ENCODE measurements at regions not wholly inside any gene's neighbourhood (a gene's known extent, or its start where the extent isn't known, plus 50 kb on each side); places are given as distances from the start of the nearest gene placed in this dataset.

DNA sequence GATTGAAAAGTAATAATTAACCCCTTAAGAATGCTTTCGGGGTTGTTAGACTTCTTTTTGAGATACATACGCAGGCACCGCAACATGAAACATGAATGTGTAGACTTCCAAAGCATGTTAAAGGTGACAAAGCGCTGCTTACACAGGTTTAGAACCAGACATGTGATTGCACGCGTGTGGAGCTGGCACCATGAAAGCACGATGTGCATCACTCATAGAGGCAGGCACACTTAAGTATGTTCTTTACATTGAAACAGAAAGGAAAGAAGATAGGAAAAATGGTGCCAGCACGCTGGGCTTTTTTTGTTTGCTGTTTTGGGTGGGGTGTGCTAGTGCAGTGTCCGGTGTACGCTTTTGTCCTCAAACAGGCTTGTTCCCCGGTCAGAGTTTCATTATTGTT, 83.6 kb upstream of the PPARA start:
- no peak for DNase-seq

DNA sequence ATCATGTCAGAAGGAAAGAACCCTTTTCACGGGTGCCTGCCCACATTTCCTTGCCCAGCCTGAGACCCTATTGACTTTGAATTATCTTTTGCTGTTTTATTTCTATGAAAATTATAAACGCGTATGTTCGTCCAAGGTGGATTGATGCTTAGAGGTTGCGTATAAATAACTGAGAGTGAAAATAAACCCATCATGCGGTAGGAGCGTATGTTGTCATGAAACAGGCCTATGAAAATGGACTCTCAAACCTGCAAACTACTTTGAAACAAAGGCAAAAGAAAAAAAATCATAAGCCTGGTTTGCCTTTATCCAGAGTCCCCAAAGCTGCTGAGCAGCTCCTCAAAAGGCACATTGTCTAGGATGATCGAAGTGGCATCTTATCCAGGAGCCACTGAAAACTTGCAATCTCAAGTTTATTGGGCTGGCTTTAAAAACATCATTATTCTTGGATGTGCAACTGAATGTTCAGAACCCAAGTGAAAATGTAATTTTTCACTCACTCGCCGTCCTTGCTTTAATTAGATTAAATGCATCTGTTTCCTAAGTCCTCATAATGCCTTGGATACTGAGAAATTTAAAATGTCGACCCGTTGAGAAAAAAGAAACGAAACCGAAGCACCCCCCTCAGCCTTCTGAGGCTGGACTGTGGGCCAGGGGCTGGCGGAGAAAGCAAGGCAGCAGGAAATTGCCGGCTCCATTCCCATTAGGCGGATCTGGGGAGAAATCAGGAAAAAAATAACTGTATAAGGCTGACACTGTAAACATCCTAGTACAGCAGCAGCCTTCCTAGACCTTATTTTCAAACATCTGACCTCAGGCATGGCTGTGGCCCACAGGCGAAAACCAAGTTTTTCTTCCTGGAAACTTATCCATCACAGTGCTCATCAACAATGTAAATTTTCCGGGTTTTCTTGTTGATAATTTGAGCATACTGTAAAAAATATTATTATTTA, 82.9 kb upstream of the PPARA start:
- DNase-seq: no peak

DNA sequence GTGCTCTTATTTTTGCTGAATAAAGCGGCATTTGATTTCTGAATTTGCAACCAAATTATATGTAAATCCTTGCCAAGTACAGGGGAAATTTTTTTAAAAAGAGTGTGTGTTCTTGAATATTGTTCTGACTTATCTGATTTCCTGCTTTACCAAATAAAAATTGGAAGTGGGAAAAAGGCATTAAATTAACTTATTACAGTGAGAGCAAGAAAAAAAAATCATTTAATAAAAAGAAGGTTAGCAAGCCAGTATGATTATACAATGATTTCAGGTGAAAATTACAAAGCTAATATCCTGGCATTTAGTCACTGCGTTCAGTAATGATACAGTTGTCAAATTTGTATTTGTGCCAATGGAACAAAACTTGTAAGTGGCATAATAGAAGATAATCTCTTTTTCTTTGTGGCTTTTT, 82.1 kb upstream of the PPARA start:
- no peak for DNase-seq

DNA sequence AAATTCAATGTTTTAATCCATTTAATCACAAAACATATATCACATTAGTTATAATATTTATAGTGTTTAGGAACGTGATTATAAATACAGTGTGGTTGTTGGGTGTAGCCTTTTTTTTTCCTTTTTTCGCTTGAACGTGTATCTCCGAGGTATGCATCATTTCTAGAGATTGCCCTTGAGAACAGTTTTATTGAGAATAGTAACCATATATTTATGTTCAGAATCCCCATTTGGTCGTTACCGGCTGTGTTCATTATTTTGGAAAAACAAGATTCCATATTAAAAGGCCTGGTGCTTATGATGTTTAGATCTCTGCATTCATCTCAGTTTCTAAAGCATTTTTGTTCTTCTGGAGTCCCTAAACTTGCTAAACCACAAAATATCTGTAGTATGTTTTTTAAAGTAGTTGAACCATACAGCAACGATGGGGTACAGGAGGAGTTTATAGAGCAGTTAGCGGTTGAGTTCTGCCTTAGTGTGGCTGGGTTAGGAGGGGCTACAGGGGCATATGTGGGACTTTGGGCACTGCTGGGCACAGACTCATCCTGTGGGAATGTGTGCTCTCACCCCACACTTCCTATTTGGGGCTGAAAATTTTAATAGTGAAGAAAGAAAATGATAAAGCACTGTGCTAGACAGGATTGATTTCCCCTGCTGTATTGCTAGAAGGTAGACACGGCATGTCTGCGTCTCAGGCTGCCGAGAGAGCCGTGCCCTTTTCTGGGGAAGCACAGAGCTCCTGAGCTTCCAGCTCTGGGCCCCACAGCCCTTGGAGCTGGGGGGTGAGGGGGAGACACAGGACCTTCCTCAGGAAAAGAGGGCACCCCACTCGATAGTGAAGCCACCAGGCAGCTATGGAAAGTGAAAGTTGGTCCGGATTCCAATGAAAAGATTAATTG, 81.5 kb upstream of the PPARA start:
- no peak for DNase-seq

DNA sequence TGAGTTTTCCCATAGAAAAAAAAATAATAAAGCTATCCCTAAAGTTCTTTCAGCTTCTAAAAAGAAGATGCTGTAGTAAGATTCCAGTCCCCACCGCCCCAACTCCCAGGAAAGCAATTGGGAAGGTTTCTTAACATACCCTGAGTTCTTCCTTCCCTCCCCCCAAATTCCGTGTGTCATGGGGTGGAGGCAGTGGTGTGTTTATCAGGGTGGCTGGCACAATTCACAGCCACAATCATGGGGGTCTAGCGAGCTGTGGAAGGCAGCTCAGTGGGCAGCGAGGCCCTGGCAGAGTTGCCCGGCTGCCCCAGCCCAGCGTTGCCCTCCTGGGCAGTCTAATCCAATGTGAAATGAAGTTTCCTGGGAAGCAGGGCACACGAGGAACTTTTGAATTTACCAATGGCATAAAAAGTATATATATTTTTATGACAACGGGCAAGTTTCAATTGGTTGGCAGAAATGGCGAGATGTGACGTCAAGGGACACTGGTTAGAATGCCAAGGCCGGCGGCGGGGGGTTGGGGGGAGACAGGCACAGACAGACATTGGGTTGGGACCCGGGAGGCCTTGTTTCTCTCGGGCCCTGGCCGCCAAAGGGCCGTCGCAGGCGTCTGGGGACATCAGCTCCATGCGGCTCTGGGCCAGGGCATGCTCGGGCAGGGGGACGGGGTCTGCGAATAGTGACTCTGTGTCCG, 80.7 kb upstream of the PPARA start:
- peak; percentile 80 for DNase-seq

DNA sequence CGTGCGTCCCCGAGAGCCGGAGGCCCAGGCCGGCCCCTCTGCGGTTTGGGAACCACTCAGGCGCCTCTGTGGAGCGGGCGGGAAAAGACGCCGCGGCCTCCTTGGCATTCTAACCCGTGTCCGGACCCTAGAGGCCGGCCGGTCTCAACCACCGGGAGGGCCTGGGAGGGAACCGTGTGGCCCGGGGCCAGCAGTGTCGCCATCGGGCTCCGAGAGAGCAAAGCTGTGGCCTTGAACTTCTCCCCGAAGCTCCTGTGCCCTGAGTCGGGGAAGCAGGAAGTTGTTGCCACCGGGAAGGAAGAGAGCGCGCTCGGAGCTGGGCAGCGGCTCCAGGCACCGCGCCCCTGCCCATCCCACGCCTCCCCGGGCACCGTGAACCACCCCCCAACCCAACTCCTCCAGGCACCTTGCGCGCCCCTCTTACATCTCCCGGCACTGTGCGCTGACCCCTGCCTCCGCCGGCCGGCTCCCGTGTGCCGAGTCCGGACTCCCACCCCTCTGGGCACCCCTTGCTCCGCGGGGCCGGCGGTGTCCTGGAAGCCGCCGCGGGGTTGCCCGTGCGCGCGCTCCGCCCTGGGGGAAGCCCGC, 80.0 kb upstream of the PPARA start:
- DNase-seq: peak; percentile 54

DNA sequence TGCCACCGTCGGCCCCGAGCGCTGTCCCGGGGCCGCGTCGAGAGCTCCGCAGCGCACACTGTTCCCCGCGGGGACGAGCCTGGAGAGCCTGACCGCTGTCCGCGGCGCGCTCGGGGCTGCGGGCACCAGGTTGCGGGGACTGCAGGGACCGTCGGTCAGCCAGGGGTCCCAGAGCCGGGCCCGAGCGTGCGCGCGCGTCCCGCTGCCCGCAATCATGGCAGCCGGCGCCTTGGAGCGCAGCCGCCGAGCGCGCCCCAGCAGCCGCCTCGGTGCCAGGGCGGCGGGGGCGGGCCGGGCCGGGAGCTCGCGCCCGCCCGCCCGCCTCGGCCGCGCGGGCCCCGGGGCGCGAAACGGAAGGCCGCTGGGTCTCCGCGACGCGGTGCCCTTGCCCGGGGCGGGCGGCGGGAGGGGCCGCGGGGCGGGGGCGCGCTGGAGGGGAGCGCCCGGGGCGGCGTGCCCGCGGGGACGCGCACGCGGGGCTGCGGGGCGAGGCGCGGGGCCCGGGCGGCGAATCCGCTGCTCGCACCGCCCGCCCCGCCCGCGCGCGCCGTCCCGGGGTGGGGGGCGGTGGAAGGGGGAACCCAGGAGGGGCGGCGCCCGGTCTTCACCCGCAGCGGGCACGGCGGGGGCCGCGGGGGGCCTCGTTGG, 79.4 kb upstream of the PPARA start:
- peak; percentile 90 for DNase-seq

DNA sequence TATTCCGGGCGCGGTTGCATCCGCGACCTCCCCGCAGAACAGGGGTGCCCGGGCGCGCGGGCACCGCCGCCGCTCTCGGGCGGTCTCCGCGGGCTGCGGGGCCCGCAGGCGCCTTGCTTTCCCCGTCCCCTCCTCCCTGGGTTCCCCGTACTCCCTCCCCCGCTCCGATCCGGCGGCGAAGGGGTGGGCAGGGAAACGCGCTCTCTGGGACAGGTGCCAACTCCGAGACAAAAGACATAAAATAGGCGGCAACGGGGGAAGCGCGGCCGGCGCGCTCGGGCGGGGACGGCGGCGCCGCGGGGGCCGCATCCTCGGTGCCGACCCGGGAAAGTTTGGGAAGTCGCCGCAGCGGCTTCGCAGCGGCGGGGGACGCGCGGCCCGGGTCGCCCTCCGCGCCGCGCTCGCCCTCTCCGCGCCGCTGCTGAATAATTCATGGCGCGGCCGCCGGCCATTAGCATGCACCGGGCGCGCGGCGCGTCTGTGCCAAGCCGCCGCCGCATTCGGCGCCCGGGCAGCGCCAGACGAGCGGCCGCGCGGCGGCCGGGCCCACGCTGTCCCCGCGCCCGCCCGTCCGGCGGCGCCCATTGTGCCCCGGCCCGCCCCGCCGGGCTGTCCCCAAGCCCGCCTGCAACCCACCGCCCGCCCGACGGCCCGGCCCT, 78.7 kb upstream of the PPARA start:
- peak; percentile 97 for DNase-seq

DNA sequence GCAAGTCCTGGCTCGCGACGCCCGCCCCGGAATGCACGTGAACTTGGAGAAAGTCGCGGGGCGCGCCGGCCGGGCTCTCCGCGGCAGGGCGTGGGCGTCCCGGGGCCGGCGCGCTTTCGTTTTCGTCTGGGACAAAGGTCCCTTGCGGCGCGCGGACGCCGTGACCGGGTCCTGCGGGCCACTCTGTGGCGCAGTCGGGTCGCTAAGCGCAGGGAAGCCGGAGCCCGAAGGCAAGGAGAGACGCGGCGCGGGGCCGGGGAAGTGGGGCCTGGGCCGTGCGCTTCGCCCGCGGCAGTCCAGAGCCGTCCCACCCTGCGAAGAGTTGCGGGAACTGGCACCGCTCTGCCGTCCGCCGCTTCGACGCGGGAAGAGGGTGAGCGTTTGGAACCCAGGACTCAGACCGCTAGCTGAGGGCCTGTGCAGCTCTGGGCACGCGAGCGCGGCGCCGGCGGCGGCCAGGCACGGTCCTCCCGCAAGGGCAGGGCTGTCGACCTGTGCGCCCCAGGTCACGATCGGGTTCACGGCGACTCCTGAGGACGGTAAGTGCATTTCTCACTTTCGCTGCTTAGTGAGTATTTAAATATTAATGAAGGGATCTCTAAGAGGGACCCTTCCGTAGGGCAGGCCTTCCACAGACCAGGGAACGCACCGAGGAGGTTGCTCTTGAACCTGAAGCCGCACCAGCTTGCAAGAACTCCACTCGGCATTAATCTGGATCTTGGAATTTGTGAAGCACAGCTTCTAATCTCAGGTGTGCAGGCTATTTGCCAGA, 78.0 kb upstream of the PPARA start:
- peak; percentile 60 for DNase-seq

DNA sequence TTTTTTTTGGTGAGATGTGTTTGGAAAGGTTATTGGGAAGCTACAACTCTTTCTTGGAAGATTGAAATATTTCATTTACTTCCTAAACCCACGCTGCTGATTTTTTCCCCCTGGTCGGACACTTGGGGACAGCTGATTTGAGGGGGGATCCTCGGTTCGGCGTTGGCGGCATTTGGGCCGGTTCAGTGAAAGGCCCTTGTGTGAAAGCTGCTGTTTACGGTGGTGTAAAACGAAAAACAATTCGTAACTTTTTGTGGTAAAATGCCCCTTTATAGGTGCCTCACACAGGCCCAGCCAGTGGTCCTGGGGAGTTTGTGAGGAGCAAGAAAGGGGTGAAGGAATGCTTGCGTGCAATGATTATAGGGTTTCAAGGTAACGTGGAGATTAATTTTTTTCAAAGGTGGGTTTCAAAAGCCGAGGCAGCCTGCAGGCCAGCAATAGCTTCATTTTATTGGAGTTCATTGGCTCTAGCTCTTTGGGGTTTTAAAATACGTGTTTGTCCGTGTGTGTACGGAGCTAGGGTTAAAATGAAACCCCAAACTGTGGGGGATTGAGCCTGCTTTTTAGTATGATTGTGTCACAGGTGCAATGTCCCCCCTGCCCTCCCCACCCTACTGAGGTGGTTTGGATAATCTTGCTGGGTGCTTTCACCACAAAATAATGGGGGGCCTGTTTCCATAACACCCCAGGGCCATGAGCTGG, 77.2 kb upstream of the PPARA start:
- DNase-seq: no peak

DNA sequence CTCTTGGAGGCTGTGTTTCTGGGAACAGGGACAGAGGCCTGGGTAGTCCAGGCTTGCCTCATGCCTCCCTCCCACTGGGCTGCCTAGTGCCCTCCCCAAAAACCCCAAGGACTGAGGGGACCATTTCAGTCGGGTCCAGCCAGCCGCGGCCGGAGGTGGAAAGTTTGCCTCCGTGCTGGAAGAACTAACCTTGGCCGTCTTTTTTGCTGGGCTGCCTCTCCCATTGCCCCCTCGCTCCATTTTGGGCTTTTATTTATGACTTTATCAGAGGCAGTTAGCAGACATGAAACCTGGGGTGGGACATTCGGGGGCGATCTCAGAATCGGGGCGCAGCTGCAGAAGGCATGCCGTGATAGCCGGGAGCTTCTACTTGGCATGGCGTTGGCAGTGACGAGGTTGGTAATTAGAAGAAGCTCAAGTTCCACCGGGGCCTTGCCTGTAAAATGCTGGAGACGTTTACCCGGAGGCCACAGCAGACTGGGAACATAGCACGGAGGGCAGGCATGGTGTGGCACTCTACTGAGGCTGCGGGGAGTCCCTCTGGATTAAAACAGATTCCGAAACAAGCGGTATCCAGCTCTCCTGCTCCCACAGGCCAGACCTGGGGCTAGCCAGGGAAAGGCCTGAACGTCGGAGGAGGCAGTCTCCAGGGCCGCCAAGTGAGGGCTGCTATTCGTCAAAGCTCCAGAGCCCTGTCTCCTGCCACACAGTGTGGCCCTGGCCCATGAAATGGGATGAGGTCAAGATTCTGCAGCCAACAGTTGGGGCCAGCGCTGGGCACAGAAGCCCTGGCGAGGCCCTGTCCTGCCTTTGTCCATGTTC, 76.4 kb upstream of the PPARA start:
- DNase-seq: peak; percentile 52

DNA sequence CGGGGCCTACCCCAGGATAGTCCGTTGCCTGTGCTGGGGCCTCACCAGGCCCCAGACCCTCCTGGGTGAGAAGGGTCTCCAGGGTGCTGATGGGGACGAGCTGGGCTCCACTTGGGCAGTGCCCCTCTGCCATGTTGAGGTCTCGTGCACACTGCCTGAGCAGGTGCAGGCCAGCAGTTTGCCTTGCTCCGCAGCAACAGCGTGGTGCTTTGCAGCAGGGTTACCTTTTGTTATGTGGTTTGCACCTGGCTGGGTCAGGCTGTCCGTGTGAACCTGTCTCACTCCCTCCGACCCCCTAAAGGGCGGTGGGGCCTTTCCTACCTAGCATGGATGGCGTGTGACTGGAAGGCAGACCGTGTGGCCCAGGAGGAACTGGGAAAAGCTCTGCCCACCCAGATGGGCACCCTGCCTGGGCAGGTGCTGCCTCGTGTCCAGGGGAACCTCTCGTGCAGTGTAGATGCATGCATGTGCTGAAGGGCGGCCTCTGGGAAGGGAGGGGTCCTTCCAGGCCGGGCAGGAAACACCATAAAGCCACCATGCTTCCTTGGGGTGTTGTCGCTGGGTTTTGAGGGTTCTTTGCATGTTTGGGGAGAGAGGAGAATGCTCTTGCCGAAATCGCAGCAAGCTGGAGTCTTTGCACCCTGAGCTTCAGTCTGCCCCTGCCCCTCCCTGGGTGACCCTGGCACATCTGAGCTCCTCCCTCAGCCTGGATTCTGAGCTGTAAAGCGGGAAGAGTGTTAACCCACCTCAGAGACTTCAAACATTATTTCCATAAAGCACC, 75.4 kb upstream of the PPARA start:
- DNase-seq: no peak

DNA sequence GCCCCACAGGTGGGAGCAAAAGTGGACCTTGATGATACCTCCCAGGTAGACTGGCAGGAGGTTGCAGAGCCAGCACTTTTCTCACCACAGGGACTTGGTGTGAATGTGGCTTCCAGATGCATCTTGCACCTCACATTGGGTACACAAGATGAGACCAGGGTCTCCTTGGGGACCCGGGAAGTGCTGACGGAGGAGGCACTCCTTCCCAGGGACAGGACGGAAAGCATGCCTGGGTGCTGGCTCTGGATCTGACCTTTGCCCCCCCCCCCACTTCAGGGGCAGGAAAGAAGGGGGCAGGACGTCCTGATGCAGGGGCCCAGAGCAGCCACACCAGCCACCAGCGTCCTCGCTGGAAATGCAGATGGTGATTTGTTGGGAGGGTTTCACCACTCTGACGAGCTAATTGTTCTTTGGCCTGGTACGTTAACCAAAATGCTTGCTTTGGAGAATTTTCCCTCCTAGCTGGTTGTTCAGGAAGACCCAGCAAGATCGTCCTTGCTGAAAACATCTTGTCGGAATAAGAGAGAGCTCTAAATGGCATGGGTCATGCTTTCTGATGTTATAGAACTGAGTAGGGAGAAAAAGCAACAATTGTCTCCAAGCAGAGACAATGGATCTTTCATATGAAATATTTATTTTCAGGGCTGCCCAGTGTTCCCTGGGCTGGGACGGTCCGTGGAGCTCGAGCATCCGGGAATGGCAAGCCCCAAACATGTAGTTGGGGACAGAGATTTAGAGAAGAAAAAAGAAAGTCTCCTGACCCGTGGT, 74.4 kb upstream of the PPARA start:
- no peak for DNase-seq

DNA sequence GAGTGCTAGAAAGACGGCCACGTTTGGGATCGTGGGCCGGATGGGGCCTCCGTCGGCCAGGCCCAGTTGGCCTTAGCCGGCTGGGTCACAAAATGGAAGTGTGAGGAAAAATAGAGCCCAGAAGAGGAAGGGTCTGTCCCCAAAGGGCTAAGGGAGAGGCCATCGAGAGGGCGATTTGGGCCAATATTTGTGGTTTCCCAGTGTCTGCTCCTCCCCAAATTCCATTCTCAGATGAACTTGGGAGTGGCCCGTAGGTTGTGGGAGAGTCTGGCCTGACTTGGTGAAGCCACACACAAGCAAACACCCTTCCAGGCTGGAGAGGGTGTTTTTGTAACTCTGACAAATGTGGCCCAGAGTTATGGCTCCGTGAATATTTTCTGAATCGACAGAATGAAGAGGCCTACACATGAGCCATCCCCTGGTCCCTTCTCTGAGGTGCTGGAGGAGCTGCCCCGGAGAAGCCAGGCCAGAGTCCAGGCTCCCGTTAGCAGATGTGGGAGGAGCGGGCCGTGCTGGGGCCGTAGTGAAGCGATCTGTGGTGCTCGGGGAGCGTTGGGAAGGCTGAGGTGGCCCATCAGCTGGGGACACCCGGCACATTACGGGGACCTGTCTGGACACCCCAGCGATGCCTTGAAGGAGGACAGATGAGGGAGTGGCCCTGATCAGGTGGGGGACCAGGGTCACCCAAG, 73.5 kb upstream of the PPARA start:
- DNase-seq: no peak

DNA sequence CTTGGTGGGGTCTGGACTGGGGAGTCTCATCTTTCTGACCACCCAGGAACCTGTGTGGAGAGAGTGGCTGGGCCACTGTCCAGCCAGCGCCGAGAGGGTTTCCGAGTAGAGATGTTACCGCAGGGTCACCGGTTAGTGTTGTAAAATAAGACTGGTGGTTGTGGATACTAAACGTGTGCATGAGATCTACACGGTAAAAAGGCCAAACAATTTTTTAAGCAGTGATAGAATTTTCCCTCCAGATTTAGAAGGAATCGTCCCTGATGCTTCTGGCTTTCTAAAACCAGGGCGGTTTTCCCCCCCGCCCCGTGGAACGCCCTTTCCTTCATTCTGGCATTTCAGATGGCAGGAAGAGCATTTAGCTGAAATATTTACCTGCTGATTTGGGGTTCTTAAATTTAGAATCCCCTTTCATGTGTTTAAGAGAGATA, 72.6 kb upstream of the PPARA start:
- no peak for DNase-seq

Measured in tongue (tissue), 1 donor.